Glutamatergic neuron (in vitro differentiated cells): ENCODE measurements at regions not wholly inside any gene's neighbourhood (a gene's known extent, or its start where the extent isn't known, plus 50 kb on each side); places are given as distances from the start of the nearest gene placed in this dataset.

Experiments
- DNase-seq: peaks from one replicate; pipeline ENCODE4 v3.0.0; 2022
- H3K27ac Mint-ChIP-seq: one replicate; pipeline ENCODE4 v1.8.0; 2020; ENCODE audit warnings: mild to moderate bottlenecking, mixed read lengths, inconsistent platforms; ENCODE audit not compliant: unreplicated experiment
- H3K27me3 Mint-ChIP-seq: one replicate; pipeline ENCODE4 v1.8.0; 2020; ENCODE audit warnings: mild to moderate bottlenecking, moderate library complexity, mixed read lengths, inconsistent platforms; ENCODE audit not compliant: unreplicated experiment
- H3K36me3 Mint-ChIP-seq: one replicate; pipeline ENCODE4 v1.8.0; 2020; ENCODE audit warnings: mild to moderate bottlenecking, mixed read lengths, inconsistent platforms; ENCODE audit not compliant: unreplicated experiment
- H3K4me1 Mint-ChIP-seq: one replicate; pipeline ENCODE4 v1.8.0; 2020; ENCODE audit warnings: mild to moderate bottlenecking, low read depth, mixed read lengths, inconsistent platforms; ENCODE audit not compliant: unreplicated experiment
- H3K4me3 Mint-ChIP-seq: one replicate; pipeline ENCODE4 v1.8.0; 2020; ENCODE audit warnings: mild to moderate bottlenecking, mixed read lengths, inconsistent platforms; ENCODE audit not compliant: unreplicated experiment
- H3K9me3 Mint-ChIP-seq: one replicate; pipeline ENCODE4 v1.8.0; 2020; ENCODE audit warnings: mild to moderate bottlenecking, moderate library complexity, mixed read lengths, inconsistent platforms; ENCODE audit not compliant: unreplicated experiment
- TF ChIP-seq, protein P1 (sequence below): fragments of 200-600 bp; sonication (generic); IDR thresholded peaks from one replicate; pipeline ENCODE4 v1.5.0; 2021; ENCODE audit not compliant: partially characterized antibody, unreplicated experiment

DNA sequence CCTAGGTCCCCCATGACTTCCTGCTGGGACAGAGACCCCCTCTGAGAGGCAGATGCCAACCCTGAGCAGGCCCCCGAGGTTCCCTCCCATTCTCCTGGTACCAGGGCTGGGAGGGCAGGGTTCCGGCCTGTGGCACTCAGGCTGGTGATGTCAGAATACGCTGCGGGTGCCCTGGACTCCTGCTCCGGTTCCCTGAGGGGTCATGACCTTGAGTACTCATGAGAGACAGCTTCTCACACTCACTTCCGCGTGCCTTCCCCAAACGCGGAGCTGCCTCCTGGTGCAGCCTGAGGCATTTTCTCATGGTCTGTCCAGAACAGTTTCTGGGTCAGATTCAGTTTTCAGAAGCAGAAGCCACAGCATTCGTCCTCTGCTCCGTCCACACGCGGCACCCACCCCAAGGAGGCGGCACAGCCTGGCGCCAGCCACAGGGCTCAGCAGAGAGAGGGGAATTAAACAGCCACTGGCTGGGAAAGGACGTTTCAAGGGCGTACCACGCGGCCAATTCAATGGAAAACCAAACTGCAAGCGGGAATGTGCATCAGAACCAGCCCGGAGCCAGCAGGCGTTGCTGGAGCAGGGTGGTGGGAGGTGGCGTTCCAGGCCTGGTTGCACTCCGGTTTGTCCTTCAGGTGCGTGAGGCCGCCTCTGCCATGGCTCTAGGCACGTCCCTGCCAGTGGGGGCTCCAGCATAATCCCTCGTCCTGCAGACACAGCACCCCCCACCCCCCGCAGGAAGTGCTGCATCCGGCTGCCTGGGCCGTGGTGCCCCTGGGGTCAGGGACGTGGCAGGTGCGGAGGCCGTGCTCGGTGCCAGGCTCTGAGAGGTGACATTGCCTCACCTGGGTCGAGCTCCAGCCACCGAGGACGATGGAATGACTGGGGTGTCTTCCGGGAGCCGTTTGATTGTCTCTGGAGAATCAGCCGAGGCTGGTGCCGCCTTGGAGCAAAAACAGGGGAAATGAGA lies 58.3 kb upstream of the BHLHE23 start:
- Mint-ChIP-seq H3K27ac (no peak overlapping the region), H3K27me3 (peaks cover 13% of the 10 kb centered on the region), H3K4me1 (peaks cover 5% of the 10 kb centered on the region), H3K9me3 (peaks cover 16% of the 10 kb centered on the region), H3K4me3 (no peak overlapping the region), H3K36me3 (peaks cover 8% of the 10 kb centered on the region)
- TF ChIP-seq, protein P1, sequence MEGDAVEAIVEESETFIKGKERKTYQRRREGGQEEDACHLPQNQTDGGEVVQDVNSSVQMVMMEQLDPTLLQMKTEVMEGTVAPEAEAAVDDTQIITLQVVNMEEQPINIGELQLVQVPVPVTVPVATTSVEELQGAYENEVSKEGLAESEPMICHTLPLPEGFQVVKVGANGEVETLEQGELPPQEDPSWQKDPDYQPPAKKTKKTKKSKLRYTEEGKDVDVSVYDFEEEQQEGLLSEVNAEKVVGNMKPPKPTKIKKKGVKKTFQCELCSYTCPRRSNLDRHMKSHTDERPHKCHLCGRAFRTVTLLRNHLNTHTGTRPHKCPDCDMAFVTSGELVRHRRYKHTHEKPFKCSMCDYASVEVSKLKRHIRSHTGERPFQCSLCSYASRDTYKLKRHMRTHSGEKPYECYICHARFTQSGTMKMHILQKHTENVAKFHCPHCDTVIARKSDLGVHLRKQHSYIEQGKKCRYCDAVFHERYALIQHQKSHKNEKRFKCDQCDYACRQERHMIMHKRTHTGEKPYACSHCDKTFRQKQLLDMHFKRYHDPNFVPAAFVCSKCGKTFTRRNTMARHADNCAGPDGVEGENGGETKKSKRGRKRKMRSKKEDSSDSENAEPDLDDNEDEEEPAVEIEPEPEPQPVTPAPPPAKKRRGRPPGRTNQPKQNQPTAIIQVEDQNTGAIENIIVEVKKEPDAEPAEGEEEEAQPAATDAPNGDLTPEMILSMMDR = no peak
- peak; percentile 12 for DNase-seq

DNA sequence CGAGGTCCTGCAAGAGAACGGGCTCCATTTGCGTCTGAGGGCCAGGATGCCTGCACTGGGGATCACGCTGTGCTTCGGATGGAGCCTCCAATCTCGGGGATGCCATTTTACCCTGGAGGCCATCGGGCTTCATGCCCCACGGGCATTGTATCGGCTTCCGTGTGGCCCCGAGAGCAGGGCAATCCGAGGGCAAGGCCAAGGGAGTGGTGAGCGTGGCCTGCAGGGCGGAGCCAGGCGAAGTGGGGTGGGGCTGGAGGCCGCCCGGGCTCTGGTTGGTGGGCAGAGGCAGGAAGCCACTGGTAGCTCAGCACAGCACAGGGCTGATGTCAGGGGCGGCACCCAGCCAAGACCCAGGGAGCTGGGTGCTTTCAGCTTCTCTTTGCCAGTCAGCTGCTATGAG lies 57.5 kb upstream of the BHLHE23 start:
- H3K36me3 Mint-ChIP-seq = peaks cover 8% of the 10 kb centered on the region
- no peak overlapping the region for H3K4me3 Mint-ChIP-seq
- H3K27ac Mint-ChIP-seq = no peak overlapping the region
- TF ChIP-seq, protein P1 = no peak
- peaks cover 16% of the 10 kb centered on the region for H3K9me3 Mint-ChIP-seq
- H3K27me3 Mint-ChIP-seq = peaks cover 13% of the 10 kb centered on the region
- DNase-seq = peak; percentile 7
- peaks cover 6% of the 10 kb centered on the region for H3K4me1 Mint-ChIP-seq

DNA sequence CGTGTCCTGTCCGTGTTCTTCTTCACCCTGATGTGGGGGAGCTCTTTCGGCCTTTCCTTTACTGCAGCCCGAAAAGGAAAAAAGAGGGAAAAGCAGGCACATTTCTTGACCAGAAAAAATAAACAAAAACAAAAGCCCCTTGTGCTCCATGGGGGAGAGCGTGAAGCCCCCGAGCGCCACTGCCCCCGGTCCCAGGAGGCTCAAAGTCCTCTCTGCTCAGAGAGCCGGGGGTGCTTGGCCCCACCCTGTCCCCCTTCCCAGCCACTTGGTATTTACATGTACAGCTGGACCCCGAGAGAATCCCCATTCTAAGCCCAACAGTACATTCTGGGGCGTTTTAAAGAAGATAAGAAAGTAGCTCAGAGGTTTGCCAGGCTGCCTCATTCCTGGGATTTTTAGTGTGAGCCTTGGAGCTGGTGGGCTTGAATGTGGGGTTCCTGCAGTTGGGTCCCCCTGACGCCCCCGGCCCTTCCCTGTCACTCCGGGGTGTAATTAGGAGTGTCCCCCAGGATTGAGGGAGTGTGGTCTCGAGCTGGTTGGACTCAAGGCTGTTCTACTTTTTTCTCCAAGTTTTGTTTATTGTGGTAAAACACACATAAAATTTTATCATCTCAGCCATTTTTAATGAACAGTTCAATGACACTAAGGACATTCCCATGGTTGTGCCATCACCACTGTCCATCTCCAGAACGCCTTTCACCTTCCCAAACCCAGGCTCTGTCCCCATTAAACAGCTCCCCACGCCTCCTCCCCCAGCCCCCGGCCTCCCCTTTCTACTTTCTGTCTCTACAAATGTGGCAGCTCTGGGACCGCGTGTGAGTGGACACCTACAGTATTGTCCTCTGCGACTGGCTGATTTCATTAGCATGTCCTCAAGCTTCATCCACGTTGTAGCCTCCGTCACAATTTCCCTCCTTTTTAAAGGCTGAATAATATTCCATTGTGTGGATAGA lies 55.7 kb upstream of the BHLHE23 start:
- peak; percentile 7 for DNase-seq
- Mint-ChIP-seq H3K9me3 (peaks cover 16% of the 10 kb centered on the region), H3K4me3 (no peak overlapping the region), H3K27me3 (peaks cover 10% of the 10 kb centered on the region), H3K36me3 (peaks cover 8% of the 10 kb centered on the region), H3K27ac (no peak overlapping the region), H3K4me1 (peaks cover 6% of the 10 kb centered on the region)
- TF ChIP-seq, protein P1 = no peak

DNA sequence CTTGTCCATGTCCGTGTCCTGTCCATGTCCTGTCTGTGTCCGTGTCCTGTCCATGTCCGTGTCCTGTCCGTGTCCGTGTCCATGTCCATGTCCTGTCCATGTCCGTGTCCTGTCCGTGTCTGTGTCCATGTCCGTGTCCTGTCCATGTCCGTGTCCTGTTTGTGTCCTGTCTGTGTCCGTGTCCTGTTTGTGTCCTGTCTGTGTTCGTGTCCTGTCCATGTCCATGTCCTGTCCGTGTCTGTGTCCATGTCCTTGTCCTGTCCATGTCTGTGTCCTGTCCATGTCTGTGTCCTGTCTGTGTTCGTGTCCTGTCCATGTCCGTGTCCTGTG lies 55.0 kb upstream of the BHLHE23 start:
- H3K9me3 Mint-ChIP-seq = peaks cover 14% of the 10 kb centered on the region
- H3K4me1 Mint-ChIP-seq = peaks cover 6% of the 10 kb centered on the region
- peak overlapping the region; percentile 43 for H3K4me3 Mint-ChIP-seq
- peaks cover 8% of the 10 kb centered on the region for H3K36me3 Mint-ChIP-seq
- H3K27ac Mint-ChIP-seq = peak overlapping the region; percentile 60
- TF ChIP-seq, protein P1 = no peak
- H3K27me3 Mint-ChIP-seq = peaks cover 10% of the 10 kb centered on the region
- peak; percentile 3 for DNase-seq
